Cardiac fibroblast (primary cell): ENCODE measurements at regions not wholly inside any gene's neighbourhood (a gene's known extent, or its start where the extent isn't known, plus 50 kb on each side); places are given as distances from the start of the nearest gene placed in this dataset.
A peak's percentile ranks its signal among the peaks of the same experiment; 100 is the strongest.

Source experiments
- DNase-seq, 2 donors: peaks; one replicate each; pipeline versions ENCODE4 v3.0.0 to v3.0.0-alpha.2; 2010; ENCODE audit warnings: low read depth in 2 of 2
- H3K4me3 ChIP-seq, 2 donors: replicated peaks in 1 of 2; 1 replicate in 1 of 2; 2 replicates in 1 of 2; pipeline ENCODE4 v1.5.1; 2011; ENCODE audit warnings: low read depth in 2 of 2, low read length in 2 of 2, mild to moderate bottlenecking in 2 of 2, moderate library complexity in 1 of 2
- CTCF ChIP-seq: IDR thresholded peaks from one replicate; pipeline ENCODE4 v1.5.1; 2011; ENCODE audit warnings: low read depth, mild to moderate bottlenecking, low read length, inconsistent platforms

GRCh38 chr16:85520853-85521521 lies 92.1 kb upstream of the GSE1 start:
- no peak overlapping the region for H3K4me3 ChIP-seq
- no peak for TF ChIP-seq CTCF
- DNase-seq = no peak

- no peak for DNase-seq
- no peak for TF ChIP-seq CTCF
- no peak overlapping the region for H3K4me3 ChIP-seq
Observed at GRCh38 chr16:85521552-85522307, 91.4 kb upstream of the GSE1 start.

GRCh38 chr16:85522308-85522841 lies 90.7 kb upstream of the GSE1 start:
- H3K4me3 ChIP-seq = no peak overlapping the region
- no peak for TF ChIP-seq CTCF
- DNase-seq = no peak

- H3K4me3 ChIP-seq = no peak overlapping the region
- no peak for TF ChIP-seq CTCF
- DNase-seq = peak; percentile 28 to 80
Observed at GRCh38 chr16:85522842-85523601, 90.1 kb upstream of the GSE1 start.

GRCh38 chr16:85523602-85524364 lies 89.3 kb upstream of the GSE1 start:
- DNase-seq = peak; percentile 12 to 75
- TF ChIP-seq CTCF = no peak
- no peak overlapping the region for H3K4me3 ChIP-seq

GRCh38 chr16:85524365-85524629 lies 88.8 kb upstream of the GSE1 start:
- no peak for DNase-seq
- no peak overlapping the region for H3K4me3 ChIP-seq
- TF ChIP-seq CTCF = no peak
